WERI-Rb-1 (cell line): ENCODE measurements at regions not wholly inside any gene's neighbourhood (a gene's known extent, or its start where the extent isn't known, plus 50 kb on each side); places are given as distances from the start of the nearest gene placed in this dataset.

Experiments used
- DNase-seq: peaks from one replicate; pipeline ENCODE4 v3.0.0-alpha.2; 2020
- H3K27ac ChIP-seq: fragments of 250-450 bp; sonication (Bioruptor Pico); 2 replicates; pipeline ENCODE4 v1.5.1; 2020; ENCODE audit warnings: mild to moderate bottlenecking, moderate library complexity
- H3K27me3 ChIP-seq: fragments of 250-450 bp; sonication (Bioruptor Pico); 2 replicates; pipeline ENCODE4 v1.5.1; 2021; ENCODE audit warnings: mild to moderate bottlenecking, low read depth, moderate library complexity; ENCODE audit not compliant: insufficient read depth, severe bottlenecking
- H3K36me3 ChIP-seq: fragments of 250-450 bp; sonication (Bioruptor Pico); 2 replicates; pipeline ENCODE4 v1.5.1; 2020; ENCODE audit warnings: mild to moderate bottlenecking, moderate library complexity
- H3K4me3 ChIP-seq: 2 replicates; pipeline ENCODE4 v1.5.1; 2011; ENCODE audit warnings: low read depth, mild to moderate bottlenecking, control low read depth, low read length
- H3K9me3 ChIP-seq: fragments of 250-450 bp; sonication (Bioruptor Pico); 2 replicates; pipeline ENCODE4 v1.5.1; 2021; ENCODE audit warnings: mild to moderate bottlenecking, moderate library complexity; ENCODE audit not compliant: severe bottlenecking
- CTCF ChIP-seq: IDR thresholded peaks from 2 replicates; pipeline ENCODE4 v1.5.1; 2011; ENCODE audit warnings: low read depth, mild to moderate bottlenecking, control low read depth, inconsistent platforms, low read length

- Histone ChIP-seq H3K9me3 (peaks cover 7% of the 10 kb centered on the region), H3K4me3 (no peak overlapping the region), H3K27me3 (no peaks in the 10 kb centered on the region), H3K27ac (no peak overlapping the region), H3K36me3 (no peaks in the 10 kb centered on the region)
- DNase-seq, result no peak
- TF ChIP-seq CTCF, result no peak
These were observed 163.0 kb downstream of the ADSS2 start for GRCh38 chr1:244288663-244289062.

GRCh38 chr1:244289991-244290785, 161.5 kb downstream of the ADSS2 start:
- no peak overlapping the region for H3K4me3 ChIP-seq
- H3K36me3 ChIP-seq, result no peaks in the 10 kb centered on the region
- H3K9me3 ChIP-seq, result peaks cover 7% of the 10 kb centered on the region
- TF ChIP-seq CTCF, result no peak
- no peak for DNase-seq
- H3K27ac ChIP-seq, result no peak overlapping the region
- H3K27me3 ChIP-seq, result no peaks in the 10 kb centered on the region

DNA sequence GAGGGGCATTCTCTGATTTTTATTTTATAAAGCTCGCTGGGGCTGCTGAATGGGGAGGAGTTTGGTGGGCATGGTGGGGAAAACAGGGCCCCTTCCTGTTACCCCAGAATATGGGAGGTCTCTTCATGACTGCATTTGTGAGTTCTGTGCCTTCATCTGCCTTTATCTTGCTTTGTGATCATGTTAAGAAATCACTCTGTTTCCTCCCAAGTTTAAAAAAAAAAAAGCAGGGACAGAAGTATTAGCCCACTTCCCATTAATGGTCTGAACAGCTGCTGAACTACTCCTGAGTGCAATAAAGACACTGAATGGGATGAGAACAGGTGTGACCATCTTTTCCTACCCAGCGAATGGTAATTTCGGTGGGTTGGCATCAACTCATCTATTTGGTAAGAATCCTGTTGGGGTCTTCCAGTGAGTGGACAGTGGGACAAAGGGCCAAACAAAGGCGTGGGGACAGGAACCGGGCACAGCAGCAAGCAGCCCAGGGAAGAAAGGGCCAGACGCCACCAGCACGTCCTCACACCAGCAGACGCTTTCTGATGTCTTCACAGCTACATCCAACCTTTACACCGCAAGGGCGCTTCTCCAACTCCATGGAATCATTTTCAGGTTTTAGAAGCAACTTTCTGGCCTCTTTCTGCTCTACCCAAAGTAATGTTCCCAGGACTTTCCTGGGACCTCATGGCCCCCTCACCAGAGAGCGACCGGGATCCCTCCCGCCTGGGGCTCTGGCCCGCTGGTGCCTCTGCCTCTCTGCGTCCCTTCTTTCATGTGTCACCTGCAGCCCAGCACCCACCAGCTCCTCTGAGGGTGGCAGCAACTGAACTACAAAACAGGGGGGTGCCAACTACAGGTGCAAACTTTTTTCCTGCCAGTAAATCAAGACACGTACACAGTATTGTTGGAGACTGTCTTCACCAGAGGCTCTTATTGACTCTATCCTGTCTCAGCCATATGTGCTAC, 160.2 kb downstream of the ADSS2 start:
- no peak for TF ChIP-seq CTCF
- no peak overlapping the region for H3K4me3 ChIP-seq
- H3K27me3 ChIP-seq, result no peaks in the 10 kb centered on the region
- H3K9me3 ChIP-seq, result peaks cover 7% of the 10 kb centered on the region
- no peak for DNase-seq
- no peak overlapping the region for H3K27ac ChIP-seq
- H3K36me3 ChIP-seq, result no peaks in the 10 kb centered on the region

DNA sequence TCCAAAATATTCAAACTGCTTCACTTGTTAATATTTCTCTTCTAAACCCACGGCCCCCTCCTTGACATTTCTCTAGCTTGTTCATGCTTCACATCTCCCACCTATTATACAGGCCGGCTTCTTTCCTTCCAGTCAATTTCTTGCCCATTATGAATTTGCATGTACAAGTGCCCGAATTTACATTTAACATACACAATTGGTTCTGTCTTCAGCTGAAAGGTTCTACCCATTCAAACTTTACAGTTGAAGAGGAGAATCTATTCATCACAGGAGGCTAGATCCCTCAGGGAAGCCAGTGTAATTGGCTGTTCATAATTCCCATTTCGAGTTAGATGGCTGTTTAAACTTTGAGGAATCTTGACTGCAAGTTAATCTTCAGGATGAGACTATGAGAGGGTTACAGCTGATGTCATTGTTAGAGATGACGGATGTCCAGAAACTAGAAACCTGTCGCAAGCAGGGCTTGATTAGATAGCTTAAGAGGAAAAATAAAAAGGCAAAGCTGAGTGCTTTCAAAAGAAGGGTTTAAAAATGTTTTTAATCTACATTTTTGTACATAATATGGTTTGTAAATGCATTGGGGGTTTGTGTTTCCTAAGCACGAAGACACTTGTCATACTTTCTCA, 157.0 kb downstream of the ADSS2 start:
- Histone ChIP-seq H3K27me3 (no peaks in the 10 kb centered on the region), H3K9me3 (no peaks in the 10 kb centered on the region), H3K4me3 (no peak overlapping the region), H3K36me3 (no peaks in the 10 kb centered on the region), H3K27ac (no peak overlapping the region)
- no peak for TF ChIP-seq CTCF
- DNase-seq, result no peak

GRCh38 chr1:244296003-244296402, 155.7 kb downstream of the ADSS2 start:
- Histone ChIP-seq H3K9me3 (no peaks in the 10 kb centered on the region), H3K27ac (no peak overlapping the region), H3K4me3 (no peak overlapping the region), H3K36me3 (no peaks in the 10 kb centered on the region), H3K27me3 (no peaks in the 10 kb centered on the region)
- no peak for TF ChIP-seq CTCF
- no peak for DNase-seq
